ENCODE measurements at regions not wholly inside any gene's neighbourhood (a gene's known extent, or its start where the extent isn't known, plus 50 kb on each side); places are given as distances from the start of the nearest gene placed in this dataset.
"Not testable (repeated sequence)": the region's sequence is repeated elsewhere in the genome, so short reads cannot be mapped to it uniquely, and the experiment has no call there.

GRCh38 chr6:135651964-135652755 is 154.6 kb upstream of the AHI1 start:
- DNase-seq (ENCODE audit: low spot score) = no peak

GRCh38 chr6:135655055-135655454 is 157.5 kb upstream of the AHI1 start:
- no peak for DNase-seq (ENCODE audit: low spot score)

GRCh38 chr6:135657207-135657606 is 159.7 kb upstream of the AHI1 start:
- DNase-seq (ENCODE audit: low spot score) = no peak

- no peak for DNase-seq (ENCODE audit: low spot score)
Observed at GRCh38 chr6:135658481-135658880, 160.9 kb upstream of the AHI1 start.

- no peak for DNase-seq (ENCODE audit: low spot score)
Observed at GRCh38 chr6:135658916-135659315, 161.4 kb upstream of the AHI1 start.

- DNase-seq (ENCODE audit: low spot score) = no peak
Observed at GRCh38 chr6:135664527-135664926, 167.0 kb upstream of the AHI1 start.

GRCh38 chr6:135665935-135666334 is 168.4 kb upstream of the AHI1 start:
- DNase-seq (ENCODE audit: low spot score) = no peak

- peak; percentile 18 for DNase-seq (ENCODE audit: low spot score)
Observed at GRCh38 chr6:135667691-135668455, 170.3 kb upstream of the AHI1 start.

GRCh38 chr6:135672256-135672655 is 174.7 kb upstream of the AHI1 start:
- DNase-seq (ENCODE audit: low spot score) = no peak

- DNase-seq (ENCODE audit: low spot score) = no peak
Observed at GRCh38 chr6:135673501-135674309, 176.2 kb upstream of the AHI1 start.

- no peak for DNase-seq (ENCODE audit: low spot score)
Observed at GRCh38 chr6:135675026-135675425, 176.5 kb upstream of the PDE7B start.

GRCh38 chr6:135675862-135676261 is 175.6 kb upstream of the PDE7B start:
- no peak for DNase-seq (ENCODE audit: low spot score)

- no peak for DNase-seq (ENCODE audit: low spot score)
Observed at GRCh38 chr6:135680964-135681913, 170.3 kb upstream of the PDE7B start.

- DNase-seq (ENCODE audit: low spot score) = no peak
Observed at GRCh38 chr6:135686784-135687301, 164.7 kb upstream of the PDE7B start.

- DNase-seq (ENCODE audit: low spot score) = not testable (repeated sequence)
Observed at GRCh38 chr6:135688476-135688875, 163.0 kb upstream of the PDE7B start.

- no peak for DNase-seq (ENCODE audit: low spot score)
Observed at GRCh38 chr6:135692426-135692825, 159.1 kb upstream of the PDE7B start.

GRCh38 chr6:135693811-135694370 is 157.6 kb upstream of the PDE7B start:
- no peak for DNase-seq (ENCODE audit: low spot score)

GRCh38 chr6:135699705-135700104 is 151.8 kb upstream of the PDE7B start:
- DNase-seq (ENCODE audit: low spot score) = no peak

- DNase-seq (ENCODE audit: low spot score) = no peak
Observed at GRCh38 chr6:135701426-135701825, 150.1 kb upstream of the PDE7B start.

- no peak for DNase-seq (ENCODE audit: low spot score)
Observed at GRCh38 chr6:135703007-135703406, 148.5 kb upstream of the PDE7B start.

- DNase-seq (ENCODE audit: low spot score) = no peak
Observed at GRCh38 chr6:135703621-135704020, 147.9 kb upstream of the PDE7B start.

All from Ammon's horn (tissue), 1 donor.